GM18909 (cell line): ENCODE measurements at regions not wholly inside any gene's neighbourhood (a gene's known extent, or its start where the extent isn't known, plus 50 kb on each side); places are given as distances from the start of the nearest gene placed in this dataset.
"Not testable (repeated sequence)": the region's sequence is repeated elsewhere in the genome, so short reads cannot be mapped to it uniquely, and the experiment has no call there.

Experiments
- ATAC-seq: cut with Tn5 transposase; IDR thresholded peaks from one replicate; pipeline ENCODE4 v1.9.1; 2021; ENCODE audit warnings: mild to moderate bottlenecking; ENCODE audit not compliant: unreplicated experiment, poor library complexity

DNA sequence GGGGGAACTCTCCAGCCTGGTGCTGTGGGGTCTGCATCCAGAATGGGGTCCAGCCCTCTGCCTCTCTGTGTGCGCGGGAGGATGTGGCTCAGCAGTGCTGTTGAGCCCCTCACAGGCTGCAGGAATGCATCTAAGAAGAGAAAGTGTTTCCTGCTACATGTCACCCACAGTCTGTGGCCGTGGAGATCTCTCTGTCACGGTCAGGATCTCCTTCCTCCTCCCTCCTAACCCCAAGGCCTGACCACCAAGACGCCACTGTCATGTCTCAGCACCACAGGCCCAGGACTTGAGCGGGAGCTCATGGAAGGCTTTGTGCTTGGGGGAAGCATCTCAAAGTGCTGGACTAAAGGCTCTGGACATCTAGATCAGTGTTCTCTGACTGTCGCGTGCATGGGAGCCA lies 90.1 kb downstream of the SREK1 start:
- ATAC-seq, result no peak

- no peak for ATAC-seq
Measured at GRCh38 chr5:66238435-66238834, 94.3 kb downstream of the SREK1 start.

- ATAC-seq, result no peak
Measured at GRCh38 chr5:66239034-66239433, 94.9 kb downstream of the SREK1 start.

DNA sequence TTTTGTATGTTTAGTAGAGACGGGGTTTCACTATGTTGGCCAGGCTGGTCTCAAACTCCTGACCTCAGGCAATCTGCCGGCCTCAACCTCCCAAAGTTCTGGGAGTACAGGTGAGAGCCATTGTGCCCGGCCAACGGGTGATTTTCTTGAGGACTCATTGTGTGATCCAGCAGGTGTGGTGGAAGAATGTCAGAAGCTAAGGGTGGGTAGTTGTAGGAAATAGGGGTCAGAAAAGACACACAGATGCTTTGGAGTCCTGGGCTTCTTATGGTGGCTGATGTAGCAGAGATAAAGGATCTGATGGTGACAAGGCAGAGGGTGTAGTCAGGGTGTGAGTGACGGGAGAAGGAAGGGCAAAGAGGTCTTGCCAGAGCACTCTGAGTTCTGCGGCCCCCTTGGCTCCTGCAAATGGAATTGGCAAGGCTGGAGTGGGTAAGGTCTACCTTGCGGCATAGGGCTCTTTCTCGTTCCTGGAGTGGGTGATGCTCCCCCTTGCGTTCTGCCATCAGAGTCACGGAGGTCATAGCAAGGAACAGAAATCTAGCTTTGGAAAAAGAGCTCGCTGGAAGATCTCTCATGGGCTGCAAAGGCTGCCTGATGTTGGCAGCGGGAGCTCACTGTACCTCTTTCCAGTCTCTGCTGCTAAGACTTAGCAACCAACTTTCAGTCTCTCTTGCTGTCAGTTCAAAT lies 97.2 kb downstream of the SREK1 start:
- no peak for ATAC-seq

GRCh38 chr5:66242050-66242715 lies 98.1 kb downstream of the SREK1 start:
- ATAC-seq, result no peak

DNA sequence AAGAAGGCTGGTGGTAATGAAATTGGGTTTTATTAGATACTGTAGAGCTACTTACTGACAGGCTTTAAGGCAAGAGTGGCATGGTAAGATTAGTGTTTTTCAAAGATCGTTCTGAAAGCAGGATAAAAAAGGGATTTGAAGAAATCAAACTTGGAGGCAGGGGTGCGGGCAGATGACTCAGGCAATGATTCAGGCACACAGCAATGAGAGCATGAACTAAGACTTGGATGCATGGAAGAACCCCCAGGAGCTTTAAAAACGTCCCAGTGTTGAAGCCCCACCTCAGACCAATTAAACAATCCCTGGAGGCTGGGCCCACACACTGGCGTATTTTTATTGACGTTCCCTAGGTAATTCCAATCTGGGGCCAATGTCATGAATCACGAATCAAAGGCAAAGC lies 102.5 kb downstream of the SREK1 start:
- ATAC-seq, result no peak

DNA sequence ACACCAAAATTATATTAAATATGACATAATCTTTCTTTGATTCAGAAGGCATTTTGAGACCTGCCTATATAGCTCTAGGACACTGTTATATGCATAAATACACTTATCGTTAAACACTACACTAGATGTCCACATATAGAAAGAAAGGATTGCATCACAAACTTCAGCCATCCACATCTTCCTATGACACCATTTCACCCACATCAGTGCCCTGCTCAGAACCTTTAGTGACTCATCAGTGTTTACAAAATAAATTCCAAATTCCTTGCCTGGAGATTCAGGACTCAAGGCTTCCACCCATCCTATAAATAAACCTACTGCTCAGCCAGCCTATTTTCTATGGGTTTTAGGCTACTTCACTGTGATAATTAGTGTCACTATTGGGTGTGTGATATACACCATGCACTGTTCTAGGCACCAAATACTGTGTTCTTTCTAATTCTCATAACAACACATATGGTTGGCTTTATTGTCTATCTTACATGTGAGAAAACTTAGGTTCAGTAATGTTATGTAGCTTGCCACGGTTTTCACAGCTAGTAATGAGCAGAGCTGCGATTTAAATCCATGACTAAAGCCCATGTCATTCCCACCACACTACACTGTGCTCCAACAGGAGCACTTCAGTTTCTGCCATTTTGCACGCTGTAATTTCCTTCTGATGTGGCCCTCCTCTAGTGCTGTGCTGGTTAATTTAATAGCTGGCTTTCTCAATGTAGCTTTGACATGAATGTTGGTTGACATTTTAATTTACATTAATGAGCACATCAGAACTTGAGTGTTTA lies 103.3 kb downstream of the SREK1 start:
- no peak for ATAC-seq

DNA sequence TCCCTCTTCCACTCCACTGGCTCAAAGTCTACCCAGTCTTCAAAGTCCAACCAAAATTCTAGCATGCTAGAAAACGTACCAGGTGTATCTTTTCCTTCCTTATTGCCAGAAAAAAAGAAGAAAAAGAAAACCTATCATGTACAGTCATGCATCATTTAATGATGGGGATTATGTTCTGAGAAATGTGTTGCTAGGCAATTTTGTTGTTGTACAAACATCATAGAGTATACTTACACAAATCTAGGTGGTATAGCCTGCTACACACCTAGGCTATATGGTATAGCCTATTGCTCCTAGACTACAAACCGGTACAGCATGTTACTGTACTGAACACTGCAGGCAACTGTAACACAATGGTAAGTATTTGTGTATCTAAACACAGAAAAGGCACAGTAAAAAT lies 104.8 kb downstream of the SREK1 start:
- ATAC-seq, result no peak

GRCh38 chr5:66249920-66250319 lies 105.8 kb downstream of the SREK1 start:
- no peak for ATAC-seq

DNA sequence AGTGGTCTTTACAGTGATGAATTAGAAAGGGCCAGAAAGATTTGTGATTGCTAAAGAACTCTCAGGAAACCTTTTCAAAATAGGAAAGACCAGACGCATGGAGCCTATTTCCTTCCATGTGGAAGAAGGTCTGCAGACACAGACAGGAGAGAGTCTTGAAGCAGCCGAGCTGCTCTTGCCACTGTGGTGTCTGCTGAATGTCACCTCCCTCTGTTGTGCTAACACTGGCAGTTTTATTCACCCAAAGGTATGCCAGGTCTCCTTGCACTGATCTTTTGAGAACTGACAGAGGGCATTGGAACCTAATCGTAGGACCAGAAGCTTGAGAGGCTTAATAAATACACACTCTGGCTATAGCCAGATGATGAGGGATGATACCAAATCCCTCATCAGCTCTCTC lies 108.7 kb downstream of the SREK1 start:
- ATAC-seq, result no peak

DNA sequence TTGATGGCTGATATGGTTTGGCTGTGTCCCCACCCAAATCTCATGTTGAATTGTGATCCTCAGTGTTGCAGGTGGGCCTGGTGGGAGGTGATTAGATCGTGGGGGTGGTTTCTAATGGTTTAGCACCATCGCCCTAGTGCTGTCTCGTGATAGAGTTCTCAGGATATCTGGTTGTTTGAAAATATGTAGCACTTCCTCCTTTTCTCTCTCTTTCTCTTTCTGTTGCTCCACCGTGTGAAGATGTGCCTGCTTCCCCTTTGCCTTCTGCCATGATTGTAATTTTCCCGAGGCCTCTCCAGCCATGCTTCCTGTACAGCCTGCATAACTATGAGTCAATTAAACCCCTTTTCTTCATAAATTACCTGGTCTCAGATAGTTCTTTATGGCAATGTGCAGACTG lies 111.6 kb downstream of the SREK1 start:
- ATAC-seq, result peak; percentile 53

DNA sequence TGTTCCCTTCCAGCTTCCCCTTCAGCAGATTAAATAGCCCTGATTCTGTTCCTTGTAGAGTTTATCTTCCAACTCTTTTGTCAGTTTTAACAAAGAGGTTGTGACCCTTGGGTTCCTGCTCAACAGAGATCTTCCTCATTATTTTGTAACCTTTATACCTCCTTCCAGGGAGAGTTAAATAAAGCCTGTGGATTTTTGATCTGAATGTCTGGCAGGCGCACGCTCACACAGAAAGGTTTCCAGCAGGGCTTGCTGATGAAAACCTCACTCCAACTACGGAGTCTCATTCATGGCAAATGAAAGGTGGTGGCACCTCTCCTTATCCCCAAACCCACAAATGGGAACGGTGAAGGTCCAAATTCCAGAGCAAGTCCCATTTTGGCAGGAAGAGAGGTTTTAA lies 129.0 kb downstream of the SREK1 start:
- no peak for ATAC-seq

DNA sequence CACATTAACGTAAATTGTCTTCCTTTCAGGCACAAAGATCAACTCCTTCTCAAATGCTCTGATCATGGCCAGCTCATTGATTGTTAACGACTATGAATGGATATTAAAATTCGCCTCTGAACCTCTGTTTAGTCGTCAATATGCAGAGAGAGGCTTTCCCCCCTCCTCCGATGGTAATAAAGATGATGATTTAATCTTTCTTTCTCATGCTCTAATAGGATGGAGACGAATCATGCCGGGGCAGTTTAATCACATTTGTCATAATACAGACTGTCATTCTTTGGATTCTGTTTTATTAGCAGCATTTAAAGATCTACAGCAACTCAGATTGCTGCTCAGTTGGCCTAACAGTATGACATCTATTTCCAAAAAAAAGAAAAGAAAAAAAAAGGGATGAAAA lies 132.9 kb downstream of the SREK1 start:
- no peak for ATAC-seq

DNA sequence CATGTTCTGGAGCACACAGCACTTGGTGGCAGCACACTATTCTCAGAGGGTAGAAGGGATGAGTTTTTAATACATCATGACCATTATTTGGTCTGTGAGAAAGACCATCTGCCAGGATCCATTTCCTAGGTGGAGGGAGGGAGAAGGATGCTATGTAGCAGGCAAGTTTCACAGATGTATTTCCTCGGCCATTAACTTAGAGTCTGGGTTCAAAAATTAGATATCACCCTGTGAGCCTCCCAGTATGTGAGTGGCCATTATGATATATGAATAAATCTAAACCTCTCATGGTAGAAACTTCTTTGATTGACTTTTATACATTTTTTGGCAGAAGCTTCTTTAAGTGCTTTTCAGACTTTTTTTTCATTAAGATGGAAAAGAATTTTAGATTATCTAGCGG lies 133.9 kb downstream of the SREK1 start:
- no peak for ATAC-seq

DNA sequence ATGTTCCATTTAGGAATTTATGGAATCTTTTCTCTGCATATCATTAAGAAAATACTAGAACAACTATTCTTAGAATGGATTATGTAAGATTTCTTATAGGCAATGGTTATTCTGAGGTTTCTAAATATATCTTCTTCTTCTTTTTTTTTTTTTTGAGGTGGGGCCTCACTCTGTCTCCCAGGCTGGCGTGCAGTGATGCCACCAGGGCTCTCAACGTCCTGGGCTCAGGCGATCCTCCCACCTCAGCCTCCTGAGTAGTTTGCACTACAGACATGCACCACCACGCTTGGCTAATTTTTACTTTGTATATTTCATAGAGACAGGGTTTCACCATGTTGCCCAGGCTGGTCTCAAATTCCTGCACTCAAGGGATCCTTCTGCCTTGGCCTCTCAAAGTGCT lies 137.2 kb downstream of the SREK1 start:
- no peak for ATAC-seq

GRCh38 chr5:66284588-66285342 lies 140.7 kb downstream of the SREK1 start:
- no peak for ATAC-seq

GRCh38 chr5:66285343-66285922 lies 141.3 kb downstream of the SREK1 start:
- no peak for ATAC-seq

DNA sequence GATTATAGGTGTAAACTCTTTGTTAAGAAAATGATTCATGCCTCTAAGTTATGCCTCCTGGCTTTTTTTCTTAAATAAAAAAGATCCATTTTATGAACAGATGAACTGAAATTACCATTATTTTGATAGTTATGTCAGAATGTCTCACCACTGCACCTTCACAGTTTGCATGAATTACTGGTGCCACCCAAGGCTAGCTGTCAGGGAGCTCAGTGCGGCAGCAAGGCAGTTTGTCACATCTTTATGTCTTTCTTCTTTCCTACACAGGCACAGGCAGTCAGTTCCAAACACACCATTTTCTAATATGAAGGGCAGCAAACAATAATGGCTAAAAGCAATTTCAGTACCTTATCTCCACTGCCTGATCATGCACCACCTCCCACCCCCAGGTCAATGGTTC lies 147.7 kb downstream of the SREK1 start:
- ATAC-seq, result no peak

DNA sequence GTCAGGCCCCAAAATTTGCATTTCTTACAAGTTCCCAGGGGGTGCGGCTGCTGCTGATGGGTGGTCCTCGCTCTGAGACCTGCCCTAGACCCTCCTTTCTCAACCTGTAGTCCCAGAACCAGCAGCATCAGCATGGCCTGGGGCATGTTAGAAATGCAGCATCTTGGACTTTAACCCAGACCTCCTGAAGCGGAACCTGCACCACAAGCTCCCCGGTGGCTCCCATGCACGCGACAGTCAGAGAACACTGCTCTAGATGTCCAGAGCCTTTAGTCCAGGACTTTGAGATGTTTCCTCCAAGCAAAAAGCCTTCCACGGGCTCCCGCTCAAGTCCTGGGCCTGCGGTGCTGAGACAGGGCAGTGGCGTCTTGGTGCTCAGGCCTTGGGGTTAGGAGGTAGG lies 149.8 kb downstream of the SREK1 start:
- not testable (repeated sequence) for ATAC-seq

GRCh38 chr5:66299463-66299862 lies 155.4 kb downstream of the SREK1 start:
- no peak for ATAC-seq
